T-helper 2 cell treated with Interferon-gamma antibody and Interleukin-4, amounts not matched to agents 5 μg/mL and 100 μg/mL, for 36 hours (primary cell): ENCODE measurements at regions not wholly inside any gene's neighbourhood (a gene's known extent, or its start where the extent isn't known, plus 50 kb on each side); places are given as distances from the start of the nearest gene placed in this dataset.

ENCODE experiments used
- DNase-seq: peaks from one replicate; pipeline ENCODE4 v3.0.0; 2021; ENCODE audit warnings: low spot score
- H3K27ac Mint-ChIP-seq: one replicate; pipeline ENCODE4 v1.8.0; 2021; ENCODE audit warnings: mild to moderate bottlenecking, mixed read lengths
- H3K27me3 Mint-ChIP-seq: one replicate; pipeline ENCODE4 v1.8.0; 2021; ENCODE audit warnings: low read depth, mixed read lengths
- H3K36me3 Mint-ChIP-seq: one replicate; pipeline ENCODE4 v1.8.0; 2021; ENCODE audit warnings: low read depth, mixed read lengths
- H3K4me1 Mint-ChIP-seq: one replicate; pipeline ENCODE4 v1.8.0; 2021; ENCODE audit warnings: low read depth, mixed read lengths
- H3K4me3 Mint-ChIP-seq: one replicate; pipeline ENCODE4 v1.8.0; 2022; ENCODE audit warnings: mild to moderate bottlenecking, moderate library complexity, mixed read lengths
- H3K9me3 Mint-ChIP-seq: one replicate; pipeline ENCODE4 v1.8.0; 2021; ENCODE audit warnings: mixed read lengths

- H3K27me3 Mint-ChIP-seq, result no peaks in the 10 kb centered on the region
- H3K4me3 Mint-ChIP-seq, result no peak overlapping the region
- H3K9me3 Mint-ChIP-seq, result no peaks in the 10 kb centered on the region
- H3K27ac Mint-ChIP-seq, result no peak overlapping the region
- DNase-seq, result no peak
- H3K36me3 Mint-ChIP-seq, result no peaks in the 10 kb centered on the region
- H3K4me1 Mint-ChIP-seq, result no peaks in the 10 kb centered on the region
These were observed 185.1 kb upstream of the HDDC2 start for GRCh38 chr6:125486881-125487280.

GRCh38 chr6:125489579-125490285 lies 188.0 kb upstream of the HDDC2 start:
- H3K27me3 Mint-ChIP-seq, result no peaks in the 10 kb centered on the region
- no peak overlapping the region for H3K27ac Mint-ChIP-seq
- H3K36me3 Mint-ChIP-seq, result no peaks in the 10 kb centered on the region
- no peaks in the 10 kb centered on the region for H3K9me3 Mint-ChIP-seq
- DNase-seq, result no peak
- no peak overlapping the region for H3K4me3 Mint-ChIP-seq
- no peaks in the 10 kb centered on the region for H3K4me1 Mint-ChIP-seq

- no peaks in the 10 kb centered on the region for H3K9me3 Mint-ChIP-seq
- no peak overlapping the region for H3K4me3 Mint-ChIP-seq
- no peaks in the 10 kb centered on the region for H3K36me3 Mint-ChIP-seq
- no peak for DNase-seq
- H3K4me1 Mint-ChIP-seq, result no peaks in the 10 kb centered on the region
- no peak overlapping the region for H3K27ac Mint-ChIP-seq
- H3K27me3 Mint-ChIP-seq, result no peaks in the 10 kb centered on the region
These were observed 190.3 kb upstream of the HDDC2 start for GRCh38 chr6:125491860-125492618.

- Mint-ChIP-seq H3K4me1 (no peaks in the 10 kb centered on the region), H3K4me3 (no peak overlapping the region), H3K27ac (no peak overlapping the region), H3K27me3 (peaks cover 5% of the 10 kb centered on the region), H3K36me3 (no peaks in the 10 kb centered on the region), H3K9me3 (no peaks in the 10 kb centered on the region)
- DNase-seq, result no peak
These were observed 196.8 kb upstream of the HDDC2 start for GRCh38 chr6:125498606-125499005.

- Mint-ChIP-seq H3K36me3 (no peaks in the 10 kb centered on the region), H3K27ac (no peak overlapping the region), H3K4me3 (no peak overlapping the region), H3K4me1 (no peaks in the 10 kb centered on the region), H3K27me3 (peaks cover 7% of the 10 kb centered on the region), H3K9me3 (no peaks in the 10 kb centered on the region)
- no peak for DNase-seq
These were observed 197.8 kb upstream of the HDDC2 start for GRCh38 chr6:125499535-125499934.

- Mint-ChIP-seq H3K36me3 (no peaks in the 10 kb centered on the region), H3K9me3 (no peaks in the 10 kb centered on the region), H3K4me1 (no peaks in the 10 kb centered on the region), H3K27me3 (peaks cover 10% of the 10 kb centered on the region), H3K27ac (no peak overlapping the region), H3K4me3 (no peak overlapping the region)
- no peak for DNase-seq
These were observed 201.4 kb upstream of the HDDC2 start for GRCh38 chr6:125503181-125503580.

- H3K4me3 Mint-ChIP-seq, result no peak overlapping the region
- DNase-seq, result no peak
- H3K4me1 Mint-ChIP-seq, result no peaks in the 10 kb centered on the region
- no peaks in the 10 kb centered on the region for H3K9me3 Mint-ChIP-seq
- no peak overlapping the region for H3K27ac Mint-ChIP-seq
- no peaks in the 10 kb centered on the region for H3K36me3 Mint-ChIP-seq
- peaks cover 8% of the 10 kb centered on the region for H3K27me3 Mint-ChIP-seq
These were observed 206.4 kb upstream of the HDDC2 start for GRCh38 chr6:125507987-125508655.

GRCh38 chr6:125508793-125509192 lies 207.0 kb upstream of the HDDC2 start:
- Mint-ChIP-seq H3K27ac (no peak overlapping the region), H3K9me3 (no peaks in the 10 kb centered on the region), H3K4me3 (no peak overlapping the region), H3K36me3 (no peaks in the 10 kb centered on the region), H3K27me3 (peaks cover 8% of the 10 kb centered on the region), H3K4me1 (no peaks in the 10 kb centered on the region)
- no peak for DNase-seq

- Mint-ChIP-seq H3K27ac (no peak overlapping the region), H3K4me1 (no peaks in the 10 kb centered on the region), H3K9me3 (no peaks in the 10 kb centered on the region), H3K36me3 (no peaks in the 10 kb centered on the region), H3K4me3 (no peak overlapping the region), H3K27me3 (peaks cover 5% of the 10 kb centered on the region)
- no peak for DNase-seq
These were observed 207.7 kb upstream of the HDDC2 start for GRCh38 chr6:125509477-125509876.

GRCh38 chr6:125510405-125510804 lies 208.6 kb upstream of the HDDC2 start:
- no peak for DNase-seq
- H3K27ac Mint-ChIP-seq, result no peak overlapping the region
- no peaks in the 10 kb centered on the region for H3K4me1 Mint-ChIP-seq
- H3K4me3 Mint-ChIP-seq, result no peak overlapping the region
- peaks cover 4% of the 10 kb centered on the region for H3K27me3 Mint-ChIP-seq
- H3K36me3 Mint-ChIP-seq, result no peaks in the 10 kb centered on the region
- no peaks in the 10 kb centered on the region for H3K9me3 Mint-ChIP-seq

GRCh38 chr6:125511809-125512396 lies 210.1 kb upstream of the HDDC2 start:
- no peak overlapping the region for H3K27ac Mint-ChIP-seq

GRCh38 chr6:125512621-125513020 lies 210.9 kb upstream of the HDDC2 start:
- DNase-seq, result no peak
- Mint-ChIP-seq H3K27me3 (peaks cover 3% of the 10 kb centered on the region), H3K4me3 (no peak overlapping the region)

More at GRCh38 chr6:125511809-125512396, 210.1 kb upstream of the HDDC2 start:
- Mint-ChIP-seq H3K4me1 (no peaks in the 10 kb centered on the region), H3K36me3 (no peaks in the 10 kb centered on the region), H3K27me3 (peaks cover 3% of the 10 kb centered on the region), H3K9me3 (no peaks in the 10 kb centered on the region), H3K4me3 (no peak overlapping the region)
- no peak for DNase-seq

GRCh38 chr6:125513978-125514377 lies 212.2 kb upstream of the HDDC2 start:
- Mint-ChIP-seq H3K9me3 (no peaks in the 10 kb centered on the region), H3K27ac (no peak overlapping the region), H3K27me3 (peaks cover 6% of the 10 kb centered on the region), H3K4me3 (no peak overlapping the region), H3K36me3 (no peaks in the 10 kb centered on the region), H3K4me1 (no peaks in the 10 kb centered on the region)
- DNase-seq, result no peak

More at GRCh38 chr6:125512621-125513020, 210.9 kb upstream of the HDDC2 start:
- Mint-ChIP-seq H3K27ac (no peak overlapping the region), H3K9me3 (no peaks in the 10 kb centered on the region), H3K4me1 (no peaks in the 10 kb centered on the region), H3K36me3 (no peaks in the 10 kb centered on the region)

- peaks cover 3% of the 10 kb centered on the region for H3K27me3 Mint-ChIP-seq
- H3K36me3 Mint-ChIP-seq, result no peaks in the 10 kb centered on the region
- H3K9me3 Mint-ChIP-seq, result no peaks in the 10 kb centered on the region
- H3K27ac Mint-ChIP-seq, result no peak overlapping the region
- no peak overlapping the region for H3K4me3 Mint-ChIP-seq
- no peak for DNase-seq
- H3K4me1 Mint-ChIP-seq, result no peaks in the 10 kb centered on the region
These were observed 214.9 kb upstream of the HDDC2 start for GRCh38 chr6:125516644-125517043.
